H4 (cell line): ENCODE measurements at regions not wholly inside any gene's neighbourhood (a gene's known extent, or its start where the extent isn't known, plus 50 kb on each side); places are given as distances from the start of the nearest gene placed in this dataset.
"Not testable (repeated sequence)": the region's sequence is repeated elsewhere in the genome, so short reads cannot be mapped to it uniquely, and the experiment has no call there.

Source experiments
- DNase-seq: peaks from one replicate; pipeline ENCODE4 v3.0.0-alpha.2; 2015; ENCODE audit warnings: low spot score

DNA sequence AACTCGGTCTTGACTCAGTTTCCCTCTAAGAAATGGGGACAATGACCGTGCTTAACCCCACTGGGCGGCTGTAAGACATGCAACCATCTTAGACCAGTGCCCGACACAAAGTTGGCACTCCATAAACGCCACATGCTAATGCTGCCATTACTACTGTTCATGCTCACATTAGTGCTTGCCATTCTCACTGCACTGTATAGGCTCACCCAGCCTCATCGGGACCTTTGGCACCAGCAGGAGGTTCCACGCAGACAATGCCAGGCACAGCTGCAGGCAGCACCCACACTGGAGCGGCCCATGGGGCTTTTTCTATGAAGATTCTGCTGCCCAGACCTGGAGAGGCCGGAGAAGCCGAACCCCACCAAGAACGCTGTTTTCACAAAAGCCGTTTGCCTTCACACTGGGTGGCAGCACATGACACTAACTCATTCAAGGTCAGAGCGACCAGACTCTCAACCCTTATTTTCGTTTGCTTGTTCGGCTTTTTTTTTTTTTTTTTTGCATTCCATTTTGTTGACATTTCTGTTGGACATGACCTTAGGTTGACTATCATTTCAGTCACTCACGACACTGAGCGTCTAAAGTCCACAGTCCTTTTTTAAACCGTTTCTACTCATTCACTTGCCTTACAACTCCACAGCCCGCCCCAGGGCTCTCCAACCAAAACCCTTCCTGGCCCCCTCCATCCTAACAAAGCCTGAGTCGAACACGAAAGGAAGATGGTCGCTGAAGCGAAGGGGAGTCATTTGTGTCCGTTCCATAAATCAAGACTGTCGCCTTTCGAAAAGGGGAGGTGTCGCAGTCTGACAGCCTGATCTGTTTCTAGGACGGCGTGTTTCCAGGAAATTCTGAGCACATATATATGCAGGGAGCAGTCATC, 124.4 kb upstream of the RNF32 start:
- no peak for DNase-seq

DNA sequence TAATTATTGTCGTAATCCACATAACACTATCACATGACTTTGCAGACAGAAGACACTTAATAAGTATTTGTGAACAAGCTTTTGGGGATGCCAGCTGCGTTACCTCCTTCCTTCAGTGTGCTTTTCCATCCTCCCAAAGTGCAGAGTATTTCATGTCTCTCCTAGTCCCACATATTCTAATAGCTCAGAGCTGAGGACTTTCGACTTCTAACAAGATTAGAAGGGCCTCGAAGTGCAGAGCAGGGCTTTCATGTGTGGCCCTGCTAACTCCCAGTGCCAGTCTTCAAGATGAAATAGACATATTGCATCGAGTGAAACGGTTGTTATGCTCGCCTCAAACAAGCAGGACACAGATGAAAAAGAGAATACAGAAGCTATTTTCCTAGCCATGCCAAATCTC, 125.7 kb upstream of the RNF32 start:
- no peak for DNase-seq

- no peak for DNase-seq
Measured at GRCh38 chr7:156511426-156511825, 129.1 kb upstream of the RNF32 start.

DNA sequence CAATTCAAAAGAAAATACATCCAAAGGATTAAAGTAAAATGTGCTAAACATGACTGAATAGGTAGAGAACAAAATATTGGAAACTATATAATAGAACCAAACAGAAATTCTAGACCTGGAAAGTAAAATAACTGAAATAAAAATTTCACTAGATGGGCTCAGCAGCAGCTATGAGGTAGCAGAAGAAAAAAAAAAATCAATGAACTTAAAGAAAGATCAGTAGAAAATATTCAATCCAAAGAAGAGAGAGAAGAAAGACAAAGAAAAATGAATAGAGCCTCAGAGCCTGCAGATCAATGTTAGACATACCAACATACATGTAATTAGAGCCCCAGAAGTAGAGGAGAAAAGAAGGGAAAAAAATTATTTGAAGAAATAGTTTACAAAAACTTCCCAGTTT, 129.6 kb upstream of the RNF32 start:
- DNase-seq: no peak

GRCh38 chr7:156509216-156509615, 131.4 kb upstream of the RNF32 start:
- no peak for DNase-seq

GRCh38 chr7:156505876-156506275, 134.7 kb upstream of the RNF32 start:
- DNase-seq: no peak

GRCh38 chr7:156504687-156505545, 135.7 kb upstream of the RNF32 start:
- DNase-seq: no peak

DNA sequence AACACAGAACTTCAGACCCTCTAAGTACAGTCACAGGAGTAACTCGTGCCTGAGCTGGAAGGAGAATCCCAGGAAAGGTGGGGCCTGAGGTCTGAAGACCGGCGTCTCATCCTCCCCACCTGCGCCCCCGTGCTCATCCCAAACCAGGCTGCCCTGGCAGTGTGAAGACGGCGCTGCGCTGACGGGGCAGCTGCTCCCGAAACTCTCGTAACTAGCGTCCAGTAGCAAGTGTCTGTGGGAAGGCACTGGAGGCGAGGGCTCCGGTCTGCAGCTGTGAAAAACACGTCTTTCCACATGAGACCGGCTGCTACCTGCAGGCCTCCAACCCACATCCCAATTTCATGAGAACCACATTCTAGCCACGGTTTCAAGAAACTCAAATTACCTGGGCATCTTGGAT, 136.6 kb upstream of the RNF32 start:
- no peak for DNase-seq

DNA sequence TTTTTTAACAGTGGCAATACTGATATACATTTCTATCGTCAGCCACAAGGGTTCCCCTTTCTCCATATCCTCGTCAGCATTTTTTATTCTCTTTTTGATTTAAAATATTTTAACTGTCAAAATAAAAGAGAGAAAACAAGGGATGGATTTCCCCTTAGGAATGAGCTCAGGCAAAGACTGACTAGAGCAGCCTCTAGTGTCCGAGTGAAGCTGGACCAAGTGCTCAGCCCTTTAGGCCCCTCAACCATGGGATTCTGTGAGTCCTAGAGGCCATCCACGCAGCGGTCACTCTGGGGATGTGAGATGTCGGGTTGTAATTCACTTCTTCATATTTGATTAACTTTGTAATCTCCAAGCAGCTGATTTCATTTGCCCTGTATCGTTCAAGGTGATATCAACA, 137.4 kb upstream of the RNF32 start:
- no peak for DNase-seq

GRCh38 chr7:156501815-156502214, 138.8 kb upstream of the RNF32 start:
- DNase-seq: not testable (repeated sequence)

DNA sequence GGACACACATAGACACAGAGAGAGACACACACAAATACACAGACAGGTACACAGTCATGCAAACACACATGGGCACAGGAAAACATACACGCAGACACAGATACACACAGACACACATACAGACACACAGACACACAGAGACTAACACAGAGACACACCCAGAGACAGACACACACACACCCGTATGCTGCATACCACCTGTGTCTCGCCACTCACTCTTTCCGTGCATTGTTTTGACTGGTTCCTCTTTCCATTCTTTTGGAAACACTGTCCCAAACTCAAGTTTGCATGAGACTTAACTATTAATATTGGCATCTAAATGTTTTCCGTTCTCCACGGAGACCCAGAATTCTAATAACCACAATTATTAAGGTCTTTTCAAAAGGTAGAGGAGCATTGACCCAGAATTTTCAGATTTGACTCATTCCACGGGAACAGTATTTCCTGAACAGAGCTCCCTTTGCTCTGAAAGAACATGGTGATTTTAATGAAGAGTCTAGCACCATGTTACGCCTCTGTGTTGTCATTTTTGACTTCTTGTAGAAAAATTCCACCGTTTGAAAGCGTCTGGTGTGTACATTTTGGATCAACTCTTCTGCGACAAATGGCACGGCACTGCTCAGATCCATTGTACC, 141.2 kb upstream of the RNF32 start:
- no peak for DNase-seq

- no peak for DNase-seq
Measured at GRCh38 chr7:156497776-156498509, 142.6 kb upstream of the RNF32 start.

- no peak for DNase-seq
Measured at GRCh38 chr7:156496865-156497264, 143.7 kb upstream of the RNF32 start.

DNA sequence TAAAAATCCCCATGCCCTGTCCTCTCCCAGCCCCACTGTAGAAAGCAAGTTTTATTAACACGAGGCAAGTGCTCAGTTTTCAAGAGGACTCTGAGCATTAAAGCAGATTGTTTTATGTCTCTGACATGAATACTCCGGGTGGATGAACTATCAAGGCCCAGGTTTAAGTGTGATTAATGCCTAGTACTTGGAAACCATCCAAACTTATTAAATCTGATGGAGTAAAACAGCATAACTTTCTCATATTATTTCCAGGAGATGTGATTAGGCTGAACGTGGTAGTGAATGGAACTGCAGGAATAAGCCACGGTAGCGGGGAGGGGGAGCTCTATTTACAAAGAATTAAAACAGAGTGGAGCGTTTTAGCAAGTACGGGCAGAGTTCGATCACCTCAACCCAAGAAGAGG, 144.2 kb upstream of the RNF32 start:
- no peak for DNase-seq

- no peak for DNase-seq
Measured at GRCh38 chr7:156494960-156495359, 145.6 kb upstream of the RNF32 start.

GRCh38 chr7:156493942-156494341, 146.6 kb upstream of the RNF32 start:
- no peak for DNase-seq

GRCh38 chr7:156492170-156492569, 148.4 kb upstream of the RNF32 start:
- DNase-seq: no peak

GRCh38 chr7:156491435-156491834, 149.1 kb upstream of the RNF32 start:
- DNase-seq: no peak

DNA sequence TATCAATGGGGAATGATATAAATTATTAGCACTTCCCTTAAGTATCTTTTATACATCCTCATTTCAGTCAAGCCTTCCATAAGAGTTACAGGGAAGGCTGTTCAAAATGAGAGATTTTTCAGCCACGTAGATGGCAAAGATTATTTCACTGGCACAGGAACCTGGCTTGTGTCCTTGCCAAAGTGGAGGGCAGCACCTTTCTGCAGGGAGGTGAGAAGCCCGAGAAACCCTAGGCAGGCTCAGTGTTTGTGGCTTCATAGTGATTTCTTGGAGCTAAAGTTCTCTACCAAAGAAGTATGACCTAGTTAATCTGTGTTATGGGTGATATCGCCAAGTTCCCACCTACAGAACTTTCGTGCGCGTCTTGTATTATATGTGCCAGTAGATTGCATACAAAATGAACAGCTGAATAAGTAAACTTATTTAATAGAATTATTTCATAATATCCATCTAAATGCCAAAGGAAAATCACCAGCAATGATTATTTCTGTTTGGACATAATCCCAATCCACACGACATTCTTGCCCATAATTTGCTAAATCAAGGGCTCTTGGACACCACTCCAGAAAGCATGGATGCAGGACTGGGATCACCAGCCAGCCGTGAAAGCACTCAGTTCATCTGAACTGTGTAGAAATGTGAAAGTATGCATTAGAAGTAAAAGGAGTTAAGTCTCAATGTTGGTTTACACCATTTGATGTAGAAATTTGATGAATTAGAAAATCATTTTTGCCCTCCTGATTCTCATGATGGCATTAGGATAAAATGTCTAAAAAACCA, 150.4 kb upstream of the RNF32 start:
- no peak for DNase-seq

DNA sequence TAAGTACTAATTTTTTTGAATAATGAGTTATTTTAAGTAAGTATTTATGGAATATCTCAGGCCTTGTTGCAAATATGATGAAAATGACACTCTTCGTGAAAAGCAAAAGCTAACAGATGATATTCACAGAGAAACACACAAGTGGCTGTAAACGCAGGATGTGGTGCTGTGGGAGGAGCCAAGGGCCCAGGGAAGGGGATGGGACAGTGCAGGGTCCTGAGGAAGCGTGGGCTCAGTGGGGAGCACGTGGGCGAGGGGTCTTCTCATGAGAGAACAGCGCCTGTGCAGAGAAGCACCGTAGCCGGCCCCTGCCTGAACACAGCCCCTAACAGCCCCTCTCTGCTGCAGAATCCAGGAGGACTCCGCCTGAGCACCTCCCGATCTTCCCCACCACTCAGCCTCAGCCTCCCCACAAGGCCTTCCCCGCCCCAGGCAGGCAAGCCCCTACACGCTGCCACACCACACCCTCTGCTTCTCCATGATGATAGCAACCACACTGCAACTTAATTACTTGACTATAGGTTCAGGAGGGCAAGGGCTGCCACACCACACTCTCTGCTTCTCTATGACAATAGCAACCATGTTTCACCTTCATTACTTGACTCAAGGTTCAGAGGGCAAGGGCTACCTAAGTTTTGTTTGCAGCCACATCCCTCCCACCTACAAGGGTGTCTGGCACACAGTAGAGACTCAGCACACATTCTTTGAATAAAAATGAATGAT, 152.6 kb upstream of the RNF32 start:
- DNase-seq: no peak
